ENCODE measurements at regions not wholly inside any gene's neighbourhood (a gene's known extent, or its start where the extent isn't known, plus 50 kb on each side); places are given as distances from the start of the nearest gene placed in this dataset.

DNA sequence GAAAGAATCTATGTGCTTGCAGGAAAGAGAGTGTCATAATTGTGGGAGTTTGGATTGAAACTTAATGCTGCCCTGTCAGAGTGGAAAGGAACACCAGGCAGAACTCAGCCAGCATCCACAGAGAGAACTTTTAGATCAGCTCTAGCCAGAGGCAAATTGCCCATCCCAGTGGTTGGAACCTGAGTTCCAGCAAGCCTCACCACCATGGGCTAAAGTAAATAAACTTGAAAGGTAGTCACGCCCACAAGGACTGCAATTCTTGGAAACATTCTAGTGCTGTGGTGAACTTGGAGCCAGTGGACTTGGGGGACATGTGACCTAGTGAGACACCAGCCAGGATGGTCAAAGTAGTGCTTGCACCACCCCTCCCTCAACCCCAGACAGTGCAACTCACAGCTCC is 571.6 kb downstream of the LRRIQ3 start:
- TF ChIP-seq, protein P1, sequence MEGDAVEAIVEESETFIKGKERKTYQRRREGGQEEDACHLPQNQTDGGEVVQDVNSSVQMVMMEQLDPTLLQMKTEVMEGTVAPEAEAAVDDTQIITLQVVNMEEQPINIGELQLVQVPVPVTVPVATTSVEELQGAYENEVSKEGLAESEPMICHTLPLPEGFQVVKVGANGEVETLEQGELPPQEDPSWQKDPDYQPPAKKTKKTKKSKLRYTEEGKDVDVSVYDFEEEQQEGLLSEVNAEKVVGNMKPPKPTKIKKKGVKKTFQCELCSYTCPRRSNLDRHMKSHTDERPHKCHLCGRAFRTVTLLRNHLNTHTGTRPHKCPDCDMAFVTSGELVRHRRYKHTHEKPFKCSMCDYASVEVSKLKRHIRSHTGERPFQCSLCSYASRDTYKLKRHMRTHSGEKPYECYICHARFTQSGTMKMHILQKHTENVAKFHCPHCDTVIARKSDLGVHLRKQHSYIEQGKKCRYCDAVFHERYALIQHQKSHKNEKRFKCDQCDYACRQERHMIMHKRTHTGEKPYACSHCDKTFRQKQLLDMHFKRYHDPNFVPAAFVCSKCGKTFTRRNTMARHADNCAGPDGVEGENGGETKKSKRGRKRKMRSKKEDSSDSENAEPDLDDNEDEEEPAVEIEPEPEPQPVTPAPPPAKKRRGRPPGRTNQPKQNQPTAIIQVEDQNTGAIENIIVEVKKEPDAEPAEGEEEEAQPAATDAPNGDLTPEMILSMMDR (IDR thresholded peaks at IDR 0.05) = no peak
- H3K27ac ChIP-seq = no peak overlapping the region
- H3K36me3 ChIP-seq = no peaks in the 10 kb centered on the region
- no peak overlapping the region for H3K4me3 ChIP-seq
- no peak for DNase-seq (ENCODE audit: low spot score)
- no peak for ATAC-seq (ENCODE audit: insufficient number of reproducible peaks, low FRiP score, low read depth)
- H3K4me1 ChIP-seq (ENCODE audit: control insufficient read depth in 1 of 2, low read depth in 2 of 2) = no peaks in the 10 kb centered on the region
- H3K27me3 ChIP-seq (replicated peaks; ENCODE audit: insufficient read depth) = no peaks in the 10 kb centered on the region
- H3K9me3 ChIP-seq = no peaks in the 10 kb centered on the region

DNA sequence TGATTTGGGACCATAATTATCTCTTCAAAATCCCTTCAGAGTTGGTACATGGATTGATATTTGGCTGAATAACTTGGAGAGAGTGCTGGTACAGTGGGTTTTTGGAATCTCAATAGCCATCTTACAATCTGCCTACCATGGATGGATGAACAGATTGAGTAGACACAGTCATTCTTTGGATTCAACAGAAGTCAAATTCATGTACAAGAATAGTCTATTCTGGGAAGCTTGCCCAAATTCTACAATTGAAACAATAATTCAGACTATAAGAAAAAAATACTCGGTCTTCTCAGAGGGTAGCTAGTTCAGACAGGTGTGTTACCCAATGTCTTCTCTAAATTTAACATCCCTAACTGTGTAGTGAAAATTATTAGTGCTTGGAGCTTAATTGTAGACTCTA is 574.0 kb downstream of the LRRIQ3 start:
- TF ChIP-seq, protein P1 (IDR thresholded peaks at IDR 0.05) = no peak
- H3K4me1 ChIP-seq (ENCODE audit: control insufficient read depth in 1 of 2, low read depth in 2 of 2) = no peaks in the 10 kb centered on the region
- no peak overlapping the region for H3K27ac ChIP-seq
- no peaks in the 10 kb centered on the region for H3K9me3 ChIP-seq
- ATAC-seq (ENCODE audit: insufficient number of reproducible peaks, low FRiP score, low read depth) (no peak), DNase-seq (ENCODE audit: low spot score) (no peak)
- no peaks in the 10 kb centered on the region for H3K27me3 ChIP-seq (replicated peaks; ENCODE audit: insufficient read depth)
- no peak overlapping the region for H3K4me3 ChIP-seq
- H3K36me3 ChIP-seq = no peaks in the 10 kb centered on the region

DNA sequence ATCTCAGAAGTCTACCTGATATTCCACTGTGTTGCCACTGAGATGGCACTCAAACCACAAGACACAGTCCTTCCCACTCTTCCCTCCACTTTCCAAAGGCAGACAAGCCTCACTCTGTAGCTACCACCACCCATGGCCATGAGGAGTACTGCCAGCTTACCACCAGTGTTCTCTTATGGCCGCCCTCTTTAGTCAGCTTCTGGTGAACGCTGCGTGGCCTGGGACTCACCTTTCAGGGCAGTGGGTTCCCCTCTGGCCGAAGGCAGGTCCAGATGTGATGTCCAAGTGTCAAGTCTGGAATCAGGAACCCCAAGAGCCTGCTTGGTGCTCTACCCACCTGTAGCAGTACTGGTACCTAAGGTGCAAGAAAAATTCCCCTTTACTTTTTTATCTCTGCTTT is 580.8 kb downstream of the LRRIQ3 start:
- Histone ChIP-seq H3K9me3 (no peaks in the 10 kb centered on the region), H3K27ac (no peak overlapping the region), H3K36me3 (no peaks in the 10 kb centered on the region), H3K4me1 (ENCODE audit: control insufficient read depth in 1 of 2, low read depth in 2 of 2) (no peaks in the 10 kb centered on the region), H3K4me3 (no peak overlapping the region), H3K27me3 (replicated peaks; ENCODE audit: insufficient read depth) (no peaks in the 10 kb centered on the region)
- TF ChIP-seq, protein P1 (IDR thresholded peaks at IDR 0.05) = no peak
- ATAC-seq (ENCODE audit: insufficient number of reproducible peaks, low FRiP score, low read depth) (no peak), DNase-seq (ENCODE audit: low spot score) (no peak)

DNA sequence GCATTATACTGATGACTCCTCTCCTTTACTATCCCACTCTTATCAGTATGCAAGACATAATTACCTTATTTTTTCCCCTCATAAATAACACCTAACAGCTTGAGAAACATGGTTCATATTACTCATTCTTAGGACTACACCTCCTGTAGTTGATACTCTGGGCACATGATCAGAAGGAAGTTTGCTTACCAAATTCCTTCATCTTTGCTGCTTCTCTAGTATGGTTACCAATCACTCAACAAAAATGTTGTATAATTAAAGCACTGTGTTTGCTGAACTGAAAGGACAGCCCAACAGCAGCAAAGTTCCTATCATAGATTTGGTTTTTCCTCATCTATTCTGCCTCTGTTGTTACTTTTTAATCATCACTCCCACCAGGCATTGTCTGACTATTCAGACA is 586.3 kb downstream of the LRRIQ3 start:
- no peaks in the 10 kb centered on the region for H3K27me3 ChIP-seq (replicated peaks; ENCODE audit: insufficient read depth)
- no peaks in the 10 kb centered on the region for H3K9me3 ChIP-seq
- H3K4me1 ChIP-seq (ENCODE audit: control insufficient read depth in 1 of 2, low read depth in 2 of 2) = no peaks in the 10 kb centered on the region
- ATAC-seq (ENCODE audit: insufficient number of reproducible peaks, low FRiP score, low read depth) (no peak), DNase-seq (ENCODE audit: low spot score) (no peak)
- no peaks in the 10 kb centered on the region for H3K36me3 ChIP-seq
- no peak overlapping the region for H3K4me3 ChIP-seq
- TF ChIP-seq, protein P1 (IDR thresholded peaks at IDR 0.05) = no peak
- no peak overlapping the region for H3K27ac ChIP-seq

DNA sequence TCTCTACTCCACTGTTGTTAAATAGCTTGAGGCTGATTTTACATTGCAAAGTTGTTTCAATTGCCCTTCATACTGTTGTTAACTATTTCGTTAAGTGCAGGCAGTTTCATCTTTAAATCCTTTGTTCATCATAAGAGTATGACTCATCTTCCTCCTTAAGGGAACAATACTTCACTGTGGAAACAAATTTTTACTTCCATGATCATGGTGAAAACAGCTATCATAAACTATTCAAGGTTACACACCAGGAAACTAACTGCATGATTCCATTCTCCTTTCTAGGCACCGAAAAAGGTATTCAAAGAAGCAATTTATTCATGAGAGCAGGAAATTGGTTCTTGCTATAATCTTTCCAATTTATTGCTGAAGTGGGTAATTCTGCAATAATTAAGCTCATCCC is 593.2 kb downstream of the LRRIQ3 start:
- Histone ChIP-seq H3K36me3 (no peaks in the 10 kb centered on the region), H3K4me3 (no peak overlapping the region), H3K27ac (no peak overlapping the region), H3K4me1 (ENCODE audit: control insufficient read depth in 1 of 2, low read depth in 2 of 2) (no peaks in the 10 kb centered on the region), H3K27me3 (replicated peaks; ENCODE audit: insufficient read depth) (no peaks in the 10 kb centered on the region), H3K9me3 (no peaks in the 10 kb centered on the region)
- ATAC-seq (ENCODE audit: insufficient number of reproducible peaks, low FRiP score, low read depth) = no peak
- TF ChIP-seq, protein P1 (IDR thresholded peaks at IDR 0.05) = no peak
- no peak for DNase-seq (ENCODE audit: low spot score)

All from thoracic aorta (tissue), 2 donors.